KG1 (cell line): ENCODE measurements at regions not wholly inside any gene's neighbourhood (a gene's known extent, or its start where the extent isn't known, plus 50 kb on each side); places are given as distances from the start of the nearest gene placed in this dataset.

Experiments
- DNase-seq: peaks from one replicate; lab custom pipeline; 2025; lab: John Stamatoyannopoulos, UW

- no peak for DNase-seq
These were observed 419.0 kb upstream of the LRRC7 start for GRCh38 chr1:69148731-69149130.

- DNase-seq = no peak
These were observed 410.5 kb upstream of the LRRC7 start for GRCh38 chr1:69157046-69157756.

GRCh38 chr1:69163241-69163640 is 404.5 kb upstream of the LRRC7 start:
- no peak for DNase-seq

- no peak for DNase-seq
These were observed 403.9 kb upstream of the LRRC7 start for GRCh38 chr1:69163779-69164178.

- DNase-seq = no peak
These were observed 399.8 kb upstream of the LRRC7 start for GRCh38 chr1:69167876-69168275.

GRCh38 chr1:69171248-69171647 is 396.5 kb upstream of the LRRC7 start:
- DNase-seq = no peak

GRCh38 chr1:69172003-69173000 is 395.4 kb upstream of the LRRC7 start:
- DNase-seq = no peak

- DNase-seq = no peak
These were observed 392.7 kb upstream of the LRRC7 start for GRCh38 chr1:69175053-69175452.

GRCh38 chr1:69180358-69180757 is 387.4 kb upstream of the LRRC7 start:
- no peak for DNase-seq

GRCh38 chr1:69185378-69185777 is 382.3 kb upstream of the LRRC7 start:
- no peak for DNase-seq

- DNase-seq = no peak
These were observed 376.4 kb upstream of the LRRC7 start for GRCh38 chr1:69191335-69191734.

- DNase-seq = no peak
These were observed 372.6 kb upstream of the LRRC7 start for GRCh38 chr1:69195136-69195535.

- DNase-seq = no peak
These were observed 371.7 kb upstream of the LRRC7 start for GRCh38 chr1:69196071-69196470.

GRCh38 chr1:69197816-69198215 is 369.9 kb upstream of the LRRC7 start:
- DNase-seq = no peak

GRCh38 chr1:69201716-69202115 is 366.0 kb upstream of the LRRC7 start:
- no peak for DNase-seq

- no peak for DNase-seq
These were observed 364.6 kb upstream of the LRRC7 start for GRCh38 chr1:69203166-69203565.

GRCh38 chr1:69213644-69214043 is 354.1 kb upstream of the LRRC7 start:
- no peak for DNase-seq

- DNase-seq = no peak
These were observed 351.8 kb upstream of the LRRC7 start for GRCh38 chr1:69215883-69216282.

GRCh38 chr1:69220672-69221071 is 347.1 kb upstream of the LRRC7 start:
- no peak for DNase-seq

- no peak for DNase-seq
These were observed 346.2 kb upstream of the LRRC7 start for GRCh38 chr1:69221524-69221923.

GRCh38 chr1:69223156-69223555 is 344.6 kb upstream of the LRRC7 start:
- no peak for DNase-seq

GRCh38 chr1:69228501-69228900 is 339.2 kb upstream of the LRRC7 start:
- no peak for DNase-seq

- no peak for DNase-seq
These were observed 337.5 kb upstream of the LRRC7 start for GRCh38 chr1:69230208-69230607.
